GM12891 (cell line): ENCODE measurements at regions not wholly inside any gene's neighbourhood (a gene's known extent, or its start where the extent isn't known, plus 50 kb on each side); places are given as distances from the start of the nearest gene placed in this dataset.

Experiments used
- DNase-seq: peaks from one replicate; pipeline ENCODE4 v3.0.0; 2011; ENCODE audit warnings: low spot score; ENCODE audit not compliant: insufficient read length
- FAIRE-seq: peaks from 2 replicates; lab custom pipeline; 2011; peaks lifted over from hg19 to GRCh38; lab: Jason Lieb, UNC
- PAX5 ChIP-seq: IDR thresholded peaks from 2 replicates; pipeline ENCODE4 v1.6.1; 2011; ENCODE audit warnings: low read length, moderate library complexity, mild to moderate bottlenecking; ENCODE audit not compliant: insufficient read depth, severe bottlenecking
- POLR2A ChIP-seq: IDR thresholded peaks from 2 replicates; pipeline ENCODE4 v1.6.1; 2011; ENCODE audit warnings: low read depth, low read length, control low read depth
- POLR2AphosphoS5 ChIP-seq: IDR thresholded peaks from 2 replicates; pipeline ENCODE4 v1.6.1; 2011; ENCODE audit warnings: low read depth, low read length, control low read depth
- POU2F2 ChIP-seq: IDR thresholded peaks from 2 replicates; pipeline ENCODE4 v1.6.1; 2011; ENCODE audit warnings: low read depth, mild to moderate bottlenecking, control low read depth, low read length, moderate library complexity
- SPI1 ChIP-seq: IDR thresholded peaks from 2 replicates; pipeline ENCODE4 v1.6.1; 2011; ENCODE audit warnings: low read depth, low read length, control low read depth
- TAF1 ChIP-seq: IDR thresholded peaks from 2 replicates; pipeline ENCODE4 v1.6.1; 2011; ENCODE audit warnings: low read depth, low read length, control low read depth

- DNase-seq = no peak
- TF ChIP-seq PAX5 = no peak
- TF ChIP-seq POLR2AphosphoS5 = no peak
- TF ChIP-seq TAF1 = no peak
- TF ChIP-seq POU2F2 = no peak
- no peak for TF ChIP-seq SPI1
- no peak for TF ChIP-seq POLR2A
These were observed 57.3 kb upstream of the TAF11L2 start for GRCh38 chr5:17440766-17441165.

GRCh38 chr5:17441351-17441750 lies 56.7 kb upstream of the TAF11L2 start:
- DNase-seq (no peak), FAIRE-seq (no peak)
- TF ChIP-seq POLR2A = no peak

More at GRCh38 chr5:17440766-17441165, 57.3 kb upstream of the TAF11L2 start:
- FAIRE-seq = no peak

- TF ChIP-seq PAX5 = no peak
- TF ChIP-seq SPI1 = no peak
- no peak for TF ChIP-seq POU2F2
- no peak for TF ChIP-seq POLR2AphosphoS5
- TF ChIP-seq TAF1 = no peak
- no peak for TF ChIP-seq POLR2A
- DNase-seq (no peak), FAIRE-seq (no peak)
These were observed 54.5 kb upstream of the TAF11L2 start for GRCh38 chr5:17443333-17444130.

- no peak for DNase-seq
- TF ChIP-seq PAX5 (no peak), SPI1 (no peak), TAF1 (no peak)
- FAIRE-seq = no peak
These were observed 53.5 kb upstream of the TAF11L2 start for GRCh38 chr5:17444496-17444895.

- no peak for FAIRE-seq
- DNase-seq = no peak
- no peak for TF ChIP-seq POU2F2
- no peak for TF ChIP-seq POLR2A
- no peak for TF ChIP-seq TAF1
- TF ChIP-seq PAX5 = no peak
- TF ChIP-seq SPI1 = no peak
- TF ChIP-seq POLR2AphosphoS5 = no peak
These were observed 52.8 kb upstream of the TAF11L2 start for GRCh38 chr5:17445185-17445584.
